ENCODE measurements at regions not wholly inside any gene's neighbourhood (a gene's known extent, or its start where the extent isn't known, plus 50 kb on each side); places are given as distances from the start of the nearest gene placed in this dataset.

- Histone ChIP-seq H3K27ac (ENCODE audit: low read depth in 2 of 2, low read length in 1 of 2) (no peak overlapping the region), H3K27me3 (ENCODE audit: insufficient read depth) (no peaks in the 10 kb centered on the region), H3K9me3 (no peaks in the 10 kb centered on the region), H3K79me2 (ENCODE audit: insufficient read depth) (no peaks in the 10 kb centered on the region), H3K4me3 (ENCODE audit: low read depth in 2 of 2, low read length in 1 of 2) (no peak overlapping the region), H3K4me2 (no peak overlapping the region), H3F3A (replicated peaks; ENCODE audit: insufficient read depth) (no peaks in the 10 kb centered on the region), H3K9me2 (no peaks in the 10 kb centered on the region), H3K9ac (no peak overlapping the region), H4K20me1 (ENCODE audit: insufficient read depth) (no peaks in the 10 kb centered on the region), H3K4me1 (ENCODE audit: control insufficient read depth in 1 of 2, insufficient read depth in 2 of 2, low read depth in 1 of 2, low read length in 1 of 2) (peaks cover 0 to 8% of the 10 kb centered on the region in 2 experiments; a peak in 1 of 4 replicates), H3K36me3 (replicated peaks in 1 of 2; ENCODE audit: control insufficient read depth in 1 of 2, insufficient read depth in 2 of 2, low read length in 1 of 2) (no peaks in the 10 kb centered on the region), H2AFZ (ENCODE audit: low read depth) (no peak overlapping the region)
- POLR2A ChIA-PET: no interaction called here
- TF ChIP-seq EP300 (IDR thresholded peaks at IDR 0.05; ENCODE audit: borderline replicate concordance in 1 of 2, low read depth in 1 of 2, low read length in 1 of 2): no peak
- TF ChIP-seq RCOR1 (IDR thresholded peaks at IDR 0.05; ENCODE audit: low read length): no peak
- TF ChIP-seq MEF2A (IDR thresholded peaks at IDR 0.05; ENCODE audit: borderline replicate concordance, low read depth): no peak
- TF ChIP-seq RXRA (IDR thresholded peaks at IDR 0.05; ENCODE audit: borderline replicate concordance, low read depth): no peak
- no peak for TF ChIP-seq ZBTB33 (IDR thresholded peaks at IDR 0.05; ENCODE audit: borderline replicate concordance, low read depth)
- no peak for TF ChIP-seq MAX (IDR thresholded peaks at IDR 0.05; ENCODE audit: low read depth)
- no peak for TF ChIP-seq TEAD4 (IDR thresholded peaks at IDR 0.05; ENCODE audit: borderline replicate concordance, insufficient read depth)
- TF ChIP-seq NRF1 (IDR thresholded peaks at IDR 0.05; ENCODE audit: low read depth, low read length): no peak
- no peak for TF ChIP-seq IRF3 (IDR thresholded peaks at IDR 0.05; ENCODE audit: low read depth, low read length)
- TF ChIP-seq FOXM1 (IDR thresholded peaks at IDR 0.05; ENCODE audit: low read depth): no peak
- no peak for TF ChIP-seq RAD21 (IDR thresholded peaks at IDR 0.05; ENCODE audit: low read length)
- DNase-seq: no peak
- CTCF ChIA-PET: interaction anchor here (0.8 kb wide), 1 partner anchor 107 kb away, joined by 3 read pairs; no protein-coding TSS in a partner anchor
- whole genome bisulfite sequencing (ENCODE audit: low lambda C conversion rate): 22% methylated on average over 7 of the region's 7 CpGs
Observed at GRCh38 chr2:16055848-16056580, 115.7 kb downstream of the MYCN start.

GRCh38 chr2:16053437-16054257, 113.3 kb downstream of the MYCN start:
- H3F3A ChIP-seq (replicated peaks; ENCODE audit: insufficient read depth): no peaks in the 10 kb centered on the region
- H2AFZ ChIP-seq (ENCODE audit: low read depth): no peak overlapping the region
- no peaks in the 10 kb centered on the region for H3K36me3 ChIP-seq (replicated peaks in 1 of 2; ENCODE audit: control insufficient read depth in 1 of 2, insufficient read depth in 2 of 2, low read length in 1 of 2)
- H4K20me1 ChIP-seq (ENCODE audit: insufficient read depth): no peaks in the 10 kb centered on the region
- H3K9me2 ChIP-seq: no peaks in the 10 kb centered on the region
- no peak overlapping the region for H3K4me3 ChIP-seq (ENCODE audit: low read depth in 2 of 2, low read length in 1 of 2)
- H3K9me3 ChIP-seq: no peaks in the 10 kb centered on the region
- WGBS (ENCODE audit: low lambda C conversion rate): 37% methylated on average over 7 of the region's 7 CpGs
- no peak overlapping the region for H3K4me2 ChIP-seq
- H3K4me1 ChIP-seq (ENCODE audit: control insufficient read depth in 1 of 2, insufficient read depth in 2 of 2, low read depth in 1 of 2, low read length in 1 of 2): peaks cover 0 to 19% of the 10 kb centered on the region in 2 experiments; a peak in 1 of 4 replicates
- POLR2A ChIA-PET: no interaction called here
- H3K79me2 ChIP-seq (ENCODE audit: insufficient read depth): no peaks in the 10 kb centered on the region
- CTCF ChIA-PET: interaction anchor here (1.1 kb wide), 2 partner anchors 31 to 112 kb away, joined by 3 to 4 read pairs; no protein-coding TSS in a partner anchor
- no peak overlapping the region for H3K9ac ChIP-seq
- no peak for DNase-seq
- H3K27ac ChIP-seq (ENCODE audit: low read depth in 2 of 2, low read length in 1 of 2): no peak overlapping the region
- H3K27me3 ChIP-seq (ENCODE audit: insufficient read depth): no peaks in the 10 kb centered on the region
- TF ChIP-seq NRF1 (IDR thresholded peaks at IDR 0.05; ENCODE audit: low read depth, low read length): no peak
- no peak for TF ChIP-seq RXRA (IDR thresholded peaks at IDR 0.05; ENCODE audit: borderline replicate concordance, low read depth)
- no peak for TF ChIP-seq EZH2phosphoT487 (IDR thresholded peaks at IDR 0.05; ENCODE audit: borderline replicate concordance, low read depth)
- TF ChIP-seq MXI1 (IDR thresholded peaks at IDR 0.05; ENCODE audit: low read depth, low read length): no peak
- no peak for TF ChIP-seq REST (IDR thresholded peaks at IDR 0.05; ENCODE audit: low read depth, low read length)
- no peak for TF ChIP-seq JUND (IDR thresholded peaks at IDR 0.05)
- no peak for TF ChIP-seq TCF12 (IDR thresholded peaks at IDR 0.05)
- no peak for TF ChIP-seq RAD21 (IDR thresholded peaks at IDR 0.05; ENCODE audit: low read length)
- TF ChIP-seq TEAD4 (IDR thresholded peaks at IDR 0.05; ENCODE audit: borderline replicate concordance, insufficient read depth): no peak
- TF ChIP-seq EP300 (IDR thresholded peaks at IDR 0.05; ENCODE audit: borderline replicate concordance in 1 of 2, low read depth in 1 of 2, low read length in 1 of 2): no peak
- no peak for TF ChIP-seq YY1 (IDR thresholded peaks at IDR 0.05; ENCODE audit: low read depth)
